Right lobe of liver (tissue), 6 donors: ENCODE measurements at regions not wholly inside any gene's neighbourhood (a gene's known extent, or its start where the extent isn't known, plus 50 kb on each side); places are given as distances from the start of the nearest gene placed in this dataset.

ENCODE experiments used
- ATAC-seq, 4 donors: fragments of 200-7000 bp; cut with Tn5 transposase; one replicate each; pipeline ENCODE4 v1.9.1; 2020; ENCODE audit warnings: mild to moderate bottlenecking in 4 of 4, moderate library complexity in 4 of 4
- DNase-seq, 3 donors: peaks; one replicate each; pipeline ENCODE4 v3.0.0-alpha.2; 2020
- H3K27ac ChIP-seq, 3 donors: fragments of 200-600 bp; one replicate each; pipeline ENCODE4 v1.8.0; 2022
- H3K27me3 ChIP-seq, 2 donors: fragments of 200-600 bp; one replicate each; pipeline ENCODE4 v1.8.0; 2022
- H3K36me3 ChIP-seq, 4 donors: fragments of 200-600 bp; sonication (generic) in 1 of 4; one replicate each; pipeline versions ENCODE4 v1.5.1 to v1.8.0; 2017 to 2022; ENCODE audit warnings: control low read depth in 1 of 4
- H3K4me1 ChIP-seq, 4 donors: fragments of 200-600 bp; sonication (generic) in 1 of 4; one replicate each; pipeline versions ENCODE4 v1.5.1 to v1.8.0; 2017 to 2022; ENCODE audit warnings: control low read depth in 1 of 4
- H3K4me3 ChIP-seq, 3 donors: fragments of 200-600 bp; one replicate each; pipeline ENCODE4 v1.8.0; 2022
- H3K9me3 ChIP-seq, 4 donors: fragments of 200-600 bp; sonication (generic) in 1 of 4; one replicate each; pipeline versions ENCODE4 v1.5.1 to v1.8.0; 2017 to 2022; ENCODE audit warnings: control low read depth in 1 of 4
- POLR2A ChIP-seq: fragments of 450-650 bp; IDR thresholded peaks from one replicate; pipeline ENCODE4 v1.6.1; 2017; ENCODE audit warnings: antibody characterized with exemption, mild to moderate bottlenecking
- WGBS: methylation state at CpG from one replicate; pipeline ENCODE4 v1.1.6; 2018; ENCODE audit warnings: low coverage, low lambda C conversion rate; ENCODE audit not compliant: insufficient coverage; ENCODE audit errors: missing lambda C conversion rate; 5-methylcytosine and 5-hydroxymethylcytosine counted together
- intact Hi-C, 2 donors: fragments of 100-400 bp; cut with DNase I; formaldehyde crosslinking; loops; one replicate each; pipeline versions ENCODE4 v1.11.2 to v1.14.1; 2022
- TF ChIP-seq, protein P1 (sequence below), 4 donors: fragments of 200-600 bp in 3 of 4; fragments of 450-650 bp in 1 of 4; IDR thresholded peaks; one replicate each; pipeline versions ENCODE4 v1.5.1 to v1.8.0; 2016 to 2022; ENCODE audit warnings: antibody characterized with exemption in 4 of 4, mild to moderate bottlenecking in 2 of 4
- donor health status: DM: no; HTN: yes; CAD: no.
- donor health status: DM: no; HTN: no; CAD: no.
- donor health status: DM: no; HTN: no; CAD: no.
- donor health status: DM: no; HTN: yes; CAD: no.
- donor health status: DM: no; HTN: yes; CAD: no.

DNA sequence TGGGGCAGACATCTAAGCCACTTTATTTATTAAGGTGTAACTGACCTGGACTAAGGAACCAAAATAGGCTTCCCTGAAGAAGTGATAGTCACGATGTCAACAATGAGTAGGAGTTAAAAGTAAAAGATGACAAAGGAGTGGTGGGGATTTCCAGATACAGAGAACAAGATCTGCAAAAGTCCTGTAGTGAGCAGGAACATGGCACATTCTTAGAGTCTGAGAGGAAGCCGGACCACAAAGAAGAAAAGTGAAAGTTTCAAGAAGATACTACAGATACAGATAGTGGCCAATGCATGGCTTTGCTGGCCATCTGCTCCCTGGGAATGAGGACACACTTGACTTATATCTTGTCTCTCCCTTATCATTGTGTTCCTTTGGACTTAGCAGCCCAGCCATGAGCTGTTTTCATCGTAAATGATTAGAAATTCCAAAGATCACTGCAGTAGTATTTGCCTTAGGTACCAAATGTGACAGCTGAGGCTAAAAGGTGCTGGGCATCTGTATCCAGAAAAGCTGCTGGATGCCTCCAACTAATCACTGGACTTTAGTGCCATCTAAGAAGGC lies 302.4 kb upstream of the NR5A2 start:
- H3K27me3 ChIP-seq = no peaks in the 10 kb centered on the region
- no peak for TF ChIP-seq POLR2A
- TF ChIP-seq, protein P1, sequence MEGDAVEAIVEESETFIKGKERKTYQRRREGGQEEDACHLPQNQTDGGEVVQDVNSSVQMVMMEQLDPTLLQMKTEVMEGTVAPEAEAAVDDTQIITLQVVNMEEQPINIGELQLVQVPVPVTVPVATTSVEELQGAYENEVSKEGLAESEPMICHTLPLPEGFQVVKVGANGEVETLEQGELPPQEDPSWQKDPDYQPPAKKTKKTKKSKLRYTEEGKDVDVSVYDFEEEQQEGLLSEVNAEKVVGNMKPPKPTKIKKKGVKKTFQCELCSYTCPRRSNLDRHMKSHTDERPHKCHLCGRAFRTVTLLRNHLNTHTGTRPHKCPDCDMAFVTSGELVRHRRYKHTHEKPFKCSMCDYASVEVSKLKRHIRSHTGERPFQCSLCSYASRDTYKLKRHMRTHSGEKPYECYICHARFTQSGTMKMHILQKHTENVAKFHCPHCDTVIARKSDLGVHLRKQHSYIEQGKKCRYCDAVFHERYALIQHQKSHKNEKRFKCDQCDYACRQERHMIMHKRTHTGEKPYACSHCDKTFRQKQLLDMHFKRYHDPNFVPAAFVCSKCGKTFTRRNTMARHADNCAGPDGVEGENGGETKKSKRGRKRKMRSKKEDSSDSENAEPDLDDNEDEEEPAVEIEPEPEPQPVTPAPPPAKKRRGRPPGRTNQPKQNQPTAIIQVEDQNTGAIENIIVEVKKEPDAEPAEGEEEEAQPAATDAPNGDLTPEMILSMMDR (IDR thresholded peaks at IDR 0.05) = no peak
- no peak for DNase-seq
- WGBS = 69% methylated on average over 3 of the region's 3 CpGs
- H3K9me3 ChIP-seq = no peaks in the 10 kb centered on the region
- no peaks in the 10 kb centered on the region for H3K36me3 ChIP-seq
- H3K4me3 ChIP-seq = no peak overlapping the region
- H3K27ac ChIP-seq = no peak overlapping the region
- H3K4me1 ChIP-seq = no peaks in the 10 kb centered on the region
- ATAC-seq = no peak
- intact Hi-C loops = no loop called here

DNA sequence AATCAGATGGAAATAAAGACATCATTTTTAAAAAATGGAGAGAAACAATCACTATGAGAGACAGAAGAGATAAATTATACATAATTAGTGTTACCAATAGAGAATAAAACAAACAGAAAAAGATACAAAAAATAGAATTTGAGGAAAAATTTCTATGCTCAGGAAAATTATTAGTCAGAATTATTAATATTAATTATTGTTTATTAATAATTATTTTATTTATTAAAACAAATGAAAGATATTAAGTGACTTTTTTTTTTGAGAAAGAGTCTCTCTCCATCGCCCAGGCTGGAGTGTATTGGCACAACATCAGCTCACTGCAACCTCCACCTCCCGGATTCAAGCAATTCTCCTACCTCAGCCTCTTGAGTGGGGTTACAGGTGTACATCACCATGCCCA lies 299.8 kb upstream of the NR5A2 start:
- intact Hi-C loops = no loop called here

DNA sequence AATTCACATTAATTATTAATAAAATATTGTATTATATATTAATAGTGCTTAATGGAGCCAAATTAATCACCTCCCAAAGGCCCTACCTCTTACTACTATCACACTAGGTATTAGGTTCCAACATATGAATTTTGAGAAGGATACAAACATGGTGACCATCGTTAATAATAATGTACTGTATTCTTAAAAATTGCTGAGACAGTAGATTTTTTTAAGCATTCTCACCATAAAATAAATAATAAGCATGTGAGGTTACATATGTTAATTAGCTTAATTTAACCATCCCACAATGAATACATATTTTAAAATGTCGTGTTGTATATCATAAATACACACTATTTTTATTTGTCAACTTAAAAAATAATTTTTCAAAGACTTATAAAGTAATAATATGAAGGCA lies 299.2 kb upstream of the NR5A2 start:
- WGBS = 70% methylated on average over 2 of the region's 2 CpGs
- TF ChIP-seq POLR2A = no peak

More for the DNA sequence above, 299.8 kb upstream of the NR5A2 start:
- WGBS = 100% methylated on average over 2 of the region's 2 CpGs
- Histone ChIP-seq H3K27me3 (no peaks in the 10 kb centered on the region), H3K36me3 (no peaks in the 10 kb centered on the region), H3K4me3 (no peak overlapping the region), H3K4me1 (no peaks in the 10 kb centered on the region), H3K27ac (no peak overlapping the region), H3K9me3 (no peaks in the 10 kb centered on the region)
- TF ChIP-seq POLR2A = no peak
- TF ChIP-seq, protein P1 (IDR thresholded peaks at IDR 0.05) = no peak
- no peak for DNase-seq
- no peak for ATAC-seq

DNA sequence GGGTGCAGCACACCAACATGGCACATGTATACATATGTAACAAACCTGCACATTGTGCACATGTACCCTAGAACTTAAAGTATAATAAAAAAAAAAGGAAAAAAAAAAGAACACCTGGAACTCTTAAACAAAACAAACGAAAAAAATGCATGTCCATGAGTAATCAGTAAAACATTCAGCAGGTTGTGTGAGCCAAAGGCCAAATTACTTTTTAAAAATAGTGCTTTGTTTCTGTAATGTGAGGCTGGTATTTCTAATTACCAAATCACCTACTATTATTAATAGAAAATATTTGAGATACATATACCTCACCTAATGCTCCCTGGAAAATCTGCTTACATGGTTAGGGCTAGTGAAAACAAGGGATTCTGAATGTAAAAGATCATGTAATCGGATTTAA lies 294.4 kb upstream of the NR5A2 start:
- Histone ChIP-seq H3K9me3 (no peaks in the 10 kb centered on the region), H3K4me3 (no peak overlapping the region), H3K27ac (no peak overlapping the region), H3K27me3 (no peaks in the 10 kb centered on the region), H3K36me3 (no peaks in the 10 kb centered on the region), H3K4me1 (no peaks in the 10 kb centered on the region)
- no peak for TF ChIP-seq POLR2A
- TF ChIP-seq, protein P1 (IDR thresholded peaks at IDR 0.05) = no peak
- intact Hi-C loops = no loop called here
- no peak for DNase-seq
- WGBS = 69% methylated on average over 2 of the region's 2 CpGs
- ATAC-seq = no peak

More for the DNA sequence above, 299.2 kb upstream of the NR5A2 start:
- H3K9me3 ChIP-seq = no peaks in the 10 kb centered on the region
- intact Hi-C loops = no loop called here
- ATAC-seq (no peak), DNase-seq (no peak)
- no peak overlapping the region for H3K27ac ChIP-seq
- no peaks in the 10 kb centered on the region for H3K4me1 ChIP-seq
- H3K27me3 ChIP-seq = no peaks in the 10 kb centered on the region
- no peaks in the 10 kb centered on the region for H3K36me3 ChIP-seq
- H3K4me3 ChIP-seq = no peak overlapping the region

DNA sequence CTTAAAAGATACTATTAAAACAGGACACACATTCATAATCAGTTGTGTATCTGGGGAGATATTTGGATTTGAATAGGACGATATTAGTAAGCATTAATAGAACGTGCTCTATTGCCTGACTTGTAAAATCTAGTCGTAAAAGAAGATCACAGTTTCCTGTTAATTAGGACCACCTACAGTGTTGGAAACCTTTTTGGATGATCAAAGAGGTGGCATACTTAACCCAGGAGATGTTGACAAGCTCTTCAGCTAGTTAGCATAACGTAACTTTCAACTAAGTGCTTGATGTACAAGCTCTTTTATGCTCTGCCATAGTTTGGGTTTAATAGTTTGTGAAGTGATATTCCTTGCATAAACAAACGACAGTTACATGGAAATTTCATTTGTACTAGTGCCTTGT lies 293.3 kb upstream of the NR5A2 start:
- WGBS = 40% methylated on average over 5 of the region's 5 CpGs
- H3K36me3 ChIP-seq = no peaks in the 10 kb centered on the region
- H3K9me3 ChIP-seq = no peaks in the 10 kb centered on the region
- H3K27ac ChIP-seq = no peak overlapping the region
- no peak overlapping the region for H3K4me3 ChIP-seq
- no peaks in the 10 kb centered on the region for H3K27me3 ChIP-seq
- H3K4me1 ChIP-seq = no peaks in the 10 kb centered on the region
- intact Hi-C loops = no loop called here
- no peak for DNase-seq
- ATAC-seq = no peak
- no peak for TF ChIP-seq POLR2A

DNA sequence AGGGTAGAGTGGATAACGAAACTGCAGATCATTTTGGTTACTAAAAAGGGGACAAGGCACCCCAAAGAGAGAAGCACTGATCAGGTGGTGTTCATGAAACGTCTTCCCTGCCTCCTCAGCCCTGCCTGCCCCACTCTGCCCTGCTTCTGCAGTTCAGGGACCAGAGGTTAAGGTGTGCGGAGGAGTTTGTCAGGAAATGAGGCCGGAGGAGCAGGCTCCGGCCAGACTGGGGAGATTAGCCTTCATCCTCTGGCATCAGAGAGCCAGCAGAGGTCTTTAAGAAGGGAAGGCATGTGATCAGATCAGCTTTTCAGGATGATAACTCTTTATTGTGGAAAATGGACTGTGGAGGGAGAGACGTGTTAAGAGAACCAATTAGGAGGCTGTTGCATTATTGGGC lies 291.9 kb upstream of the NR5A2 start:
- H3K4me1 ChIP-seq = no peaks in the 10 kb centered on the region
- no peaks in the 10 kb centered on the region for H3K27me3 ChIP-seq
- TF ChIP-seq, protein P1 (IDR thresholded peaks at IDR 0.05) = no peak
- TF ChIP-seq POLR2A = no peak
- WGBS = 54% methylated on average over 6 of the region's 6 CpGs
- intact Hi-C loops = no loop called here
- ATAC-seq (peak; percentile 28 to 62 (median 36)), DNase-seq (no peak)
- no peaks in the 10 kb centered on the region for H3K9me3 ChIP-seq
- no peak overlapping the region for H3K4me3 ChIP-seq
- H3K36me3 ChIP-seq = no peaks in the 10 kb centered on the region
- H3K27ac ChIP-seq = no peak overlapping the region
